ENCODE measurements at regions not wholly inside any gene's neighbourhood (a gene's known extent, or its start where the extent isn't known, plus 50 kb on each side); places are given as distances from the start of the nearest gene placed in this dataset.
"Not testable (repeated sequence)": the region's sequence is repeated elsewhere in the genome, so short reads cannot be mapped to it uniquely, and the experiment has no call there.

DNA sequence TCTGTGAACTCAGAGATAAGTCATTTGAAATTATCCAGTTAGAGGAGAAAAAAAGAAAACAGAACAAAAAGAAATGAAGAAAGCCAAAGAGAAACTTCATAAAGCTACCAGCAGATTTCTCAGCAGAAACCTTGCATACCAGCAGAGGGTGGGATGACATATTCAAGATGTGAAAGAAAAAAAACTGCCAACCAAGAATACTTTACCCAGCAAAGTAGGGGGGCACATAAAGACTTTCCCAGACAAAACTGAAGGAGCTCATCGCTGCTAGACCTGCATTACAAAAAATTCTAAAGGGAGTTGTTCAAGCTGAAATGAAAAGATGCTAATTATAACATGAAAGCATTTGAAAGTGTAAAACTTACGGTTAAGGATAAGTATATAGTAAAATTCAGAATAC is 246.3 kb downstream of the FNDC1 start:
- TF ChIP-seq, protein P1, sequence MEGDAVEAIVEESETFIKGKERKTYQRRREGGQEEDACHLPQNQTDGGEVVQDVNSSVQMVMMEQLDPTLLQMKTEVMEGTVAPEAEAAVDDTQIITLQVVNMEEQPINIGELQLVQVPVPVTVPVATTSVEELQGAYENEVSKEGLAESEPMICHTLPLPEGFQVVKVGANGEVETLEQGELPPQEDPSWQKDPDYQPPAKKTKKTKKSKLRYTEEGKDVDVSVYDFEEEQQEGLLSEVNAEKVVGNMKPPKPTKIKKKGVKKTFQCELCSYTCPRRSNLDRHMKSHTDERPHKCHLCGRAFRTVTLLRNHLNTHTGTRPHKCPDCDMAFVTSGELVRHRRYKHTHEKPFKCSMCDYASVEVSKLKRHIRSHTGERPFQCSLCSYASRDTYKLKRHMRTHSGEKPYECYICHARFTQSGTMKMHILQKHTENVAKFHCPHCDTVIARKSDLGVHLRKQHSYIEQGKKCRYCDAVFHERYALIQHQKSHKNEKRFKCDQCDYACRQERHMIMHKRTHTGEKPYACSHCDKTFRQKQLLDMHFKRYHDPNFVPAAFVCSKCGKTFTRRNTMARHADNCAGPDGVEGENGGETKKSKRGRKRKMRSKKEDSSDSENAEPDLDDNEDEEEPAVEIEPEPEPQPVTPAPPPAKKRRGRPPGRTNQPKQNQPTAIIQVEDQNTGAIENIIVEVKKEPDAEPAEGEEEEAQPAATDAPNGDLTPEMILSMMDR (IDR thresholded peaks at IDR 0.05; ENCODE audit: extremely low read depth, insufficient read depth, missing control alignments) = no peak
- no peak for DNase-seq (ENCODE audit: low spot score)
- in situ Hi-C loops (cut with MboI; ENCODE audit: low pct_unique_long_range_greater_than_20kb, low sequenced_read_pairs, unreplicated experiment) = no loop called here

DNA sequence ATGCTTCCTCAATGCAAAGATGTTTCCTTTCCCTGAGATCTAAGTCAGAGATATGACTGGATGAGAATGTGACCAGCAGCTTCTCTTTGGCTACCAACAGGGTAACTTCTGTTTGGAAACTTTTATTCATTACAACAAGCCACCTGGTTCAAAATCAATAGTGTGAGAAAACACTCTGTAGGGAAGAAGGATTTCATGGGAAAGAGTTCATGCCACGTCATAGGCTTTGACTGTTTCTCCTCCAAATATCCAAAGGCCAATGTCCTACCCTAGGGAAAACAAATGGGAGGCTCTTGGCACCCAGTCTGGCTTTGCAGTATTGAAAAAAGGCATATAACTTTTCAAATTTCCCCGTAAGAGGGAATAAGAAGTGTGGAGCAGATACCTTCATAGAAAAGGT is 245.5 kb downstream of the FNDC1 start:
- in situ Hi-C loops (cut with MboI; ENCODE audit: low pct_unique_long_range_greater_than_20kb, low sequenced_read_pairs, unreplicated experiment) = no loop called here
- TF ChIP-seq, protein P1 (IDR thresholded peaks at IDR 0.05; ENCODE audit: extremely low read depth, insufficient read depth, missing control alignments) = no peak
- DNase-seq (ENCODE audit: low spot score) = no peak

DNA sequence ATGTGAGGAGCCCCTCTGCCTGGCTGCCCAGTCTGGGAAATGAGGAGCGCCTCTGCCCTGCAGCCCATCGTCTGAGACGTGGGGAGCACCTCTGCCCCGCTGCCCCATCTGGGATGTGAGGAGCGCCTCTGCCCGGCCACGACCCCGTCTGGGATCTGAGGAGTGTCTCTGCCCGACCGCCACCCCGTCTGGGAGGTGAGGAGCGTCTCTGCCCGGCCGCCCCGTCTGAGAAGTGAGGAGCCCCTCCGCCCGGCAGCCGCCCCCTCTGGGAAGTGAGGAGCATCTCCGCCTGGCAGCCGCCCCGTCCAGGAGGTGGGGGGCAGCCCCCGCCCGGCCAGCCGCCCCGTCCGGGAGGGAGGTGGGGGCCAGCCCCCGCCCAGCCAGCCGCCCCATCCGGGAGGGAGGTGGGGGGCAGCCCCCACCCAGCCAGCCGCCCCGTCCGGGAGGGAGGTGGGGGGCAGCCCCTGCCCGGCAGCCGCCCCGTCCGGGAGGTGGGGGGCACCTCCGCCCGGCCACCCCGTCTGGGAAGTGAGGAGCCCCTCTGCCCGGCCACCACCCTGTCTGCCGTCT is 238.1 kb downstream of the FNDC1 start:
- DNase-seq (ENCODE audit: low spot score); in situ Hi-C loops (cut with MboI; ENCODE audit: low pct_unique_long_range_greater_than_20kb, low sequenced_read_pairs, unreplicated experiment): not testable (repeated sequence)

- in situ Hi-C loops (cut with MboI; ENCODE audit: low pct_unique_long_range_greater_than_20kb, low sequenced_read_pairs, unreplicated experiment) = no loop called here
- TF ChIP-seq, protein P1 (IDR thresholded peaks at IDR 0.05; ENCODE audit: extremely low read depth, insufficient read depth, missing control alignments) = no peak
- DNase-seq (ENCODE audit: low spot score) = no peak
Measured at GRCh38 chr6:159404296-159404695, 235.1 kb downstream of the FNDC1 start.

- TF ChIP-seq, protein P1 (IDR thresholded peaks at IDR 0.05; ENCODE audit: extremely low read depth, insufficient read depth, missing control alignments) = no peak
- in situ Hi-C loops (cut with MboI; ENCODE audit: low pct_unique_long_range_greater_than_20kb, low sequenced_read_pairs, unreplicated experiment) = no loop called here
- DNase-seq (ENCODE audit: low spot score) = no peak
Measured at GRCh38 chr6:159400826-159401225, 231.6 kb downstream of the FNDC1 start.

DNA sequence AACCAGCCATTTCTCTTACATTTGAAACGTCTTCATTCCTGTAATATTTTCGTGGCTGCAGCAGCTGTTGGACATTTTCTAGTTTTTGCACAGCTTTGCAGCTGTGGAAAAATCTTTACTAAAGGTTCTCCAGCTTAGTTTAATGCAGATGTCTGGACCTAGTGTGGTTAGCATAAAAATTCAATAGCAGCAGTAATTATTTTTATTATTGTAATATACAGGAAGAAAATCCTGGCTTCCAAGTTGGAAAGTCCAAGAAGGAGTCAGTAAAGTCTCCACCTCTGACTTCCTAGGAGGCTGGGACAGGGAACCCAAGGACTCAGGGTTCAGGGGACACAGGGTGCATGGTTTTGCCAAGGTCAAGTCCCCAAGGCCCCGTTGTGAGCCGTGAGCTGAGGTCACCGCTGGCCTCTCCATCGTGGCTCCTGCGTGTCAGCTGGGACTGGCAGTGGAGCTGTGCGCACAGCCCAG is 230.6 kb downstream of the FNDC1 start:
- in situ Hi-C loops (cut with MboI; ENCODE audit: low pct_unique_long_range_greater_than_20kb, low sequenced_read_pairs, unreplicated experiment) = no loop called here
- TF ChIP-seq, protein P1 (IDR thresholded peaks at IDR 0.05; ENCODE audit: extremely low read depth, insufficient read depth, missing control alignments) = no peak
- no peak for DNase-seq (ENCODE audit: low spot score)

DNA sequence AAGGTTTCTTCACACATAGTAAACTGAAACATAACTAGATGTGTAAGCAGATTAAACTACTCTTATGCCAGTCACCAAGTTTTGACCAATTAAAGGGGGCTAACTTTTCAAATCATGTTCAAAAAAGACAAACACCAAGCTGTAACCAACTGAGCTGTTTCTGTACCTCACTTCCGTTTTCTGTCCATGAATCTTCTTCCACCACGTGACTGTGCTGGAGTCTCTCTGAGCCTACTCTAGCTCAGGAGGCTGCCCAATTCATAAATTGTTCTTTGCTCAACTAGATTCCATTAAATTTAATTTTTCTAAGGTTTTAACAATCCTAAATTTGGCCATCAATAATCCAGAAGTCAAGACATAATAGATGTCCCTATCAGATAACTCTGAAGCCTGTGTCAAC is 229.4 kb downstream of the FNDC1 start:
- no peak for DNase-seq (ENCODE audit: low spot score)
- in situ Hi-C loops (cut with MboI; ENCODE audit: low pct_unique_long_range_greater_than_20kb, low sequenced_read_pairs, unreplicated experiment) = no loop called here
- TF ChIP-seq, protein P1 (IDR thresholded peaks at IDR 0.05; ENCODE audit: extremely low read depth, insufficient read depth, missing control alignments) = no peak

All from GM13977 (cell line).